Fibroblast of lung (primary cell): ENCODE measurements at regions not wholly inside any gene's neighbourhood (a gene's known extent, or its start where the extent isn't known, plus 50 kb on each side); places are given as distances from the start of the nearest gene placed in this dataset.

Experiments used
- CTCF ChIP-seq, 2 donors: IDR thresholded peaks in 1 of 2; conservative IDR thresholded peaks in 1 of 2; 1 replicate in 1 of 2; 2 replicates in 1 of 2; pipeline ENCODE4 v1.5.1; 2011 to 2012; ENCODE audit warnings: low read length in 2 of 2, control low read depth in 1 of 2, inconsistent platforms in 1 of 2, low read depth in 1 of 2, mild to moderate bottlenecking in 1 of 2
- EZH2 ChIP-seq: IDR thresholded peaks from 2 replicates; pipeline ENCODE4 v1.5.1; 2012; ENCODE audit warnings: low read length, control low read depth, mild to moderate bottlenecking; ENCODE audit errors: missing control alignments

DNA sequence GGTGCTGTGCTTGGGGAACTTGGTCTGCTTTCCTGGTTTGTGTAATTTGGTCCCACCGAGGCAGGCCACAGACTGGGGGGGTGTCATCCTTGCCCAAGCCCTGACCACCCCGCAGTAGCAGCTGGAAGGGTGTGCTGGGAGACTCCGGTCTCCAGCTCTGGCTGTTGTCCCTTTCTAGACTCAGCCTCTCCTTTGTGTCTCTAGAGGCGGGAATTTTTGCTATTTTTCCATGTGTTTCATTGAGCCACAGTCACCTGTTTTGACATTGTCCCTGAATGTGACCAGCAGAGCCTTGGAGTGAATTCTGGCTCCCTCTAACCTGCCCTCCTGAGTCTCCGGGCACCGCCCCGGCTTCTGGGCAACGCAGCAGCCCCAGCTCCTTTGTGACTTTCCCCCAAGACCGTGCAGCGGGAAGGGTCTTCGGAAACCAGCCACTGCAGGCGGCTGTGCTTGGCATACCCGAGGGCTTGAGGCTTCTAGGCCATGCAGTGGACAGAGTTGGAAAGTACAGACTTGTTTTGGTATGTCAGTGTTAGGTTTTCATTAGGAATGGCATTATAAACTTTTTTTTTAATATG, 98.6 kb downstream of the TNFAIP2 start:
- TF ChIP-seq CTCF (conservative IDR thresholded peaks at IDR 0.05 in 1 of 2, IDR thresholded peaks at IDR 0.05 in 1 of 2; ENCODE audit: low read depth in 1 of 2, low read length in 2 of 2) (no peak), EZH2 (no peak)
